ENCODE measurements at regions not wholly inside any gene's neighbourhood (a gene's known extent, or its start where the extent isn't known, plus 50 kb on each side); places are given as distances from the start of the nearest gene placed in this dataset.
A peak's percentile ranks its signal among the peaks of the same experiment; 100 is the strongest.

DNA sequence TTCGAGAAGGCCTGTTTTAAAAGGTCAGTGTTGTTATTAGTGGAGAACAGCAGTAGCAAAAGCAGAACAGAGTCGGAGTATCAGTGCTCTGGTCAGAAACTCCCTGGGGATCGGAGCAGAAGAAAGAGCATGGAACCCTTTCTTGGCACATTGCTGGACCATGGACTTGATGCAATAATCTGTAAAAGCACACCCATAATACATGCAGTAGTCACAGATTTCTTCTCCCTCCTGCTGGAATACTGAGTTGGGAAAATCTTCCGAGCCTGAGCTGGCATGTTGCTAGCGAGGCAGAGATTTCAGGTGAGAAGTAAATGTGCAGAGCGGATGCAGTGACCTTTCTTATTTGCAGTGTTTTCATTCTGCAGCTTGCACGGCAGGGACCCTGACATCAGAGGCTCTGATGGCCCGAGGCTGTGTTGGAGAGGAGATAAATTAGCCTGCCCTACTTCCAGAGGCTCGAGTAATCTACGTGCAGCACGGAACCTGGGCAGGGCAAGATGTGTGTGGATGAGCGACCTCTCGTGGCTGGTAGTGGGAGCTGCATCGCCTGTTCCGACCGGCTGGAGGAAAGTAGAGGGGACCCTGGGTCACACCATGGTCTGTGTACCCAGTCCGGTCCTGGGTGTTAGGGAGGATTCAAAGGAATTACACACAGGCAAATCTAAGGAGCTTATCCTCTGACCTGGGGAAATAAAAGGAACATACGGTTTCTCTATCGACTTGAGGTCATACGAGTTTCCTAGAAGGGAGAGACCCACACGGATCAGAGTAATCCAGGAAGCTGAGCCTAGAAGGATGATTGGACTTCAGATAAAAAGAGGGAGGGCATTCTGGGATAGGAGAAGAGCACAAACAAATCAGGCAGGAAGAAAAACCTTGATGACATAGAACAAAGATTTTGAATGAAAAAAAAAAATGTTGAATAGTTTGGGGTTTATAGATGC is 137.0 kb upstream of the STMND1 start:
- Mint-ChIP-seq H3K9me3 (no peaks in the 10 kb centered on the region), H3K4me3 (peak overlapping the region; percentile 25), H3K4me1 (ENCODE audit: low read depth) (peaks cover 77% of the 10 kb centered on the region), H3K27ac (peak overlapping the region; percentile 62), H3K36me3 (ENCODE audit: low read depth) (0 out of 2 replicates have a peak, but pooled peaks cover 10% of the 10 kb centered on the region), H3K27me3 (ENCODE audit: insufficient read depth) (no peaks in the 10 kb centered on the region; the same call in 1 of the 2 replicates)
- TF ChIP-seq, protein P1, sequence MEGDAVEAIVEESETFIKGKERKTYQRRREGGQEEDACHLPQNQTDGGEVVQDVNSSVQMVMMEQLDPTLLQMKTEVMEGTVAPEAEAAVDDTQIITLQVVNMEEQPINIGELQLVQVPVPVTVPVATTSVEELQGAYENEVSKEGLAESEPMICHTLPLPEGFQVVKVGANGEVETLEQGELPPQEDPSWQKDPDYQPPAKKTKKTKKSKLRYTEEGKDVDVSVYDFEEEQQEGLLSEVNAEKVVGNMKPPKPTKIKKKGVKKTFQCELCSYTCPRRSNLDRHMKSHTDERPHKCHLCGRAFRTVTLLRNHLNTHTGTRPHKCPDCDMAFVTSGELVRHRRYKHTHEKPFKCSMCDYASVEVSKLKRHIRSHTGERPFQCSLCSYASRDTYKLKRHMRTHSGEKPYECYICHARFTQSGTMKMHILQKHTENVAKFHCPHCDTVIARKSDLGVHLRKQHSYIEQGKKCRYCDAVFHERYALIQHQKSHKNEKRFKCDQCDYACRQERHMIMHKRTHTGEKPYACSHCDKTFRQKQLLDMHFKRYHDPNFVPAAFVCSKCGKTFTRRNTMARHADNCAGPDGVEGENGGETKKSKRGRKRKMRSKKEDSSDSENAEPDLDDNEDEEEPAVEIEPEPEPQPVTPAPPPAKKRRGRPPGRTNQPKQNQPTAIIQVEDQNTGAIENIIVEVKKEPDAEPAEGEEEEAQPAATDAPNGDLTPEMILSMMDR (IDR thresholded peaks at IDR 0.05): peak; percentile 98
- peak; percentile 80 for DNase-seq

DNA sequence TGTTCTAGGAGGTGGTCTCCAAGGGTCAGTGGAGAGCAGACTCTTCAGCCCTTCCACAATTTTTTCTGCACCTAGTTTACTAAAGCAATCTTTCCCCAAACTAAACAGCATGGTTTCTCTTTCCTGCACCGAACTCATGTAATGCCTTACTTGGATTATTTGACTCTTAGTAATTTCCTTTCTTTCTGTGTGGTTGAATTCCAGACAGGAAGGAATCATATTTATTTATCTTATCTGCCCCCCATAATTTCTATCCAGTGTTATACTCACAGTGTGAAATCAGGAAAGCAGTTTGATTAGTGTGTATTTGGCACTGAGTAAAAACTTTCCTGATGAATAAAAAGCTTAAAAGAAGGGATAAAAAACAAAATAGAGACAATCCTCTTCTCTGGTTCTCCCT is 140.3 kb upstream of the STMND1 start:
- H3K4me1 Mint-ChIP-seq (ENCODE audit: low read depth): peaks cover 66% of the 10 kb centered on the region
- TF ChIP-seq, protein P1 (IDR thresholded peaks at IDR 0.05): no peak
- no peaks in the 10 kb centered on the region for H3K9me3 Mint-ChIP-seq
- H3K36me3 Mint-ChIP-seq (ENCODE audit: low read depth): 0 out of 2 replicates have a peak, but pooled peaks cover 10% of the 10 kb centered on the region
- no peak for DNase-seq
- H3K27ac Mint-ChIP-seq: peak overlapping the region; percentile 59
- H3K4me3 Mint-ChIP-seq: peak overlapping the region; percentile 57
- H3K27me3 Mint-ChIP-seq (ENCODE audit: insufficient read depth): no peaks in the 10 kb centered on the region; the same call in 1 of the 2 replicates

DNA sequence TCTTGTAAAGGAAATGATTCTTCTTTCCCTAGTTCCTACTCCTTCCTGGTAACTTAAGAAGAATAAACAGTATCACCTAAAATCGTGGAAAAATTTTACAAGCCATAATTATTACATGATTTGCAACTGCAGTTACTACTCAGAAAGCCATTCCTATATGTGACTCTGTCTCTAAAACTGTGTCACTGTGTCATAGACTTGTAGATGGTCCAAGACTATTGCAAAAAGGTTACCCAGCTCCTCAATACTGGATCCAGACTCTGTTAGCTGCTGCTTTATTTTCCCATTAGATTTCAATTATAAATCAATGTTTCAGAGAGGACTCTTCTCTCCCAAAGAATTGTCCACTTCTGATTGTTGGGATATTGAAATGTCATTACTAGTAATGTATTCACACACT is 142.1 kb upstream of the STMND1 start:
- Mint-ChIP-seq H3K9me3 (no peaks in the 10 kb centered on the region), H3K4me3 (no peak overlapping the region), H3K27me3 (ENCODE audit: insufficient read depth) (no peaks in the 10 kb centered on the region; the same call in 1 of the 2 replicates), H3K36me3 (ENCODE audit: low read depth) (0 out of 2 replicates have a peak, but pooled peaks cover 10% of the 10 kb centered on the region), H3K27ac (no peak overlapping the region), H3K4me1 (ENCODE audit: low read depth) (peaks cover 51% of the 10 kb centered on the region)
- TF ChIP-seq, protein P1 (IDR thresholded peaks at IDR 0.05): no peak
- no peak for DNase-seq

DNA sequence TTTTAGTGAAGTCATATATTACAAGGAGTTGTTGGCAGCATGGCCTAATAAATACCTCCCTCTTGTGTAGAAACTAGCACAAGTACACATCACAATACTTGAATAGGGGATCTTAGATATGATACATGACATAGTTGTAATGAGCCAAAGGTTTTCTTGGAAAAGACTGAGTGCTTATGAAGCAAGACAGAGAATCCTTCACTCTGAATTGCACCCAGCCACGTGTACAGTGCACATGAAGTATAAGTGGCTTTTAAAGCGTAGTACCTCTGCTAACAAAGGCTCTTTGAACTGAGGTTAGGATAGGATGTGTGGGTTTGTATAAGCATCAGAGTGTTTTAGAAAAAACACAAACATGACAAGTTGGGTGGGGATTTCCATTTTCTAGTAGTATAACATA is 145.5 kb upstream of the STMND1 start:
- Mint-ChIP-seq H3K4me1 (ENCODE audit: low read depth) (peaks cover 36% of the 10 kb centered on the region), H3K4me3 (no peak overlapping the region), H3K9me3 (no peaks in the 10 kb centered on the region), H3K36me3 (ENCODE audit: low read depth) (0 out of 2 replicates have a peak, but pooled peaks cover 10% of the 10 kb centered on the region), H3K27ac (no peak overlapping the region), H3K27me3 (ENCODE audit: insufficient read depth) (no peaks in the 10 kb centered on the region)
- DNase-seq: no peak
- TF ChIP-seq, protein P1 (IDR thresholded peaks at IDR 0.05): no peak

DNA sequence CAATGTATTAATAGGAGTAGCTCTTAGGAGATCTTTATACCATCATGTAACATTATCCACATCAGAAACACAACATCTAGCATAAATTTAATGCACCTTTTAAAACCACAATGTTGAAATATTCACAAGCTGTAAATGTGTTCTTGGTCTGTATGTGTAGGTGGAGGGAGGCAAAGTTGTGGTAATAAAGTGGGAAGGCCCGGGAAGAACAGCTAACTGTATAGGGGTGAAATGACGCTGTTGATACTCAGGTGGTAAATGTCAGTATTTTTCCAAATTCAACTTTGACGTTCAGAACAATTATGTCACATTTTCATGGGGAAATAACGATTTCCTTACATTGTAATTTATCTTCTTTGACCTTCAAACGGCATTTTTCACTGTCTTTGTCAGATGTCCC is 146.0 kb upstream of the STMND1 start:
- Mint-ChIP-seq H3K9me3 (no peaks in the 10 kb centered on the region), H3K4me1 (ENCODE audit: low read depth) (peaks cover 33% of the 10 kb centered on the region), H3K27ac (no peak overlapping the region), H3K27me3 (ENCODE audit: insufficient read depth) (no peaks in the 10 kb centered on the region), H3K4me3 (no peak overlapping the region), H3K36me3 (ENCODE audit: low read depth) (0 out of 2 replicates have a peak, but pooled peaks cover 10% of the 10 kb centered on the region)
- TF ChIP-seq, protein P1 (IDR thresholded peaks at IDR 0.05): no peak
- DNase-seq: no peak
